ENCODE measurements at regions not wholly inside any gene's neighbourhood (a gene's known extent, or its start where the extent isn't known, plus 50 kb on each side); places are given as distances from the start of the nearest gene placed in this dataset.

GRCh38 chr17:54789101-54789880, 111.4 kb upstream of the TOM1L1 start:
- DNase-seq (ENCODE audit: low read depth in 4 of 4, low spot score in 3 of 4): no peak

- no peak for DNase-seq (ENCODE audit: low read depth in 4 of 4, low spot score in 3 of 4)
These were observed 107.4 kb upstream of the TOM1L1 start for GRCh38 chr17:54793271-54793670.

GRCh38 chr17:54795046-54795445, 105.6 kb upstream of the TOM1L1 start:
- no peak for DNase-seq (ENCODE audit: low read depth in 4 of 4, low spot score in 3 of 4)

GRCh38 chr17:54807331-54807730, 93.3 kb upstream of the TOM1L1 start:
- no peak for DNase-seq (ENCODE audit: low read depth in 4 of 4, low spot score in 3 of 4)

- no peak for DNase-seq (ENCODE audit: low read depth in 4 of 4, low spot score in 3 of 4)
These were observed 86.8 kb upstream of the TOM1L1 start for GRCh38 chr17:54813896-54814295.

- DNase-seq (ENCODE audit: low read depth in 4 of 4, low spot score in 3 of 4): no peak
These were observed 86.3 kb upstream of the TOM1L1 start for GRCh38 chr17:54814371-54814770.

- no peak for DNase-seq (ENCODE audit: low read depth in 4 of 4, low spot score in 3 of 4)
These were observed 66.6 kb upstream of the TOM1L1 start for GRCh38 chr17:54834086-54834485.

- no peak for DNase-seq (ENCODE audit: low read depth in 4 of 4, low spot score in 3 of 4)
These were observed 65.6 kb upstream of the TOM1L1 start for GRCh38 chr17:54835015-54835414.

- DNase-seq (ENCODE audit: low read depth in 4 of 4, low spot score in 3 of 4): no peak
These were observed 63.8 kb upstream of the TOM1L1 start for GRCh38 chr17:54836723-54837462.

- no peak for DNase-seq (ENCODE audit: low read depth in 4 of 4, low spot score in 3 of 4)
These were observed 61.8 kb upstream of the TOM1L1 start for GRCh38 chr17:54838651-54839421.

GRCh38 chr17:54839447-54839846, 61.2 kb upstream of the TOM1L1 start:
- no peak for DNase-seq (ENCODE audit: low read depth in 4 of 4, low spot score in 3 of 4)

GRCh38 chr17:54840885-54841591, 59.6 kb upstream of the TOM1L1 start:
- no peak for DNase-seq (ENCODE audit: low read depth in 4 of 4, low spot score in 3 of 4)

- no peak for DNase-seq (ENCODE audit: low read depth in 4 of 4, low spot score in 3 of 4)
These were observed 59.0 kb upstream of the TOM1L1 start for GRCh38 chr17:54841656-54842055.

GRCh38 chr17:54844233-54844632, 56.4 kb upstream of the TOM1L1 start:
- no peak for DNase-seq (ENCODE audit: low read depth in 4 of 4, low spot score in 3 of 4)

GRCh38 chr17:54848368-54848987, 52.2 kb upstream of the TOM1L1 start:
- no peak for DNase-seq (ENCODE audit: low read depth in 4 of 4, low spot score in 3 of 4)

GRCh38 chr17:54849660-54850059, 51.0 kb upstream of the TOM1L1 start:
- no peak for DNase-seq (ENCODE audit: low read depth in 4 of 4, low spot score in 3 of 4)
